ENCODE measurements at regions not wholly inside any gene's neighbourhood (a gene's known extent, or its start where the extent isn't known, plus 50 kb on each side); places are given as distances from the start of the nearest gene placed in this dataset.
"Not testable (repeated sequence)": the region's sequence is repeated elsewhere in the genome, so short reads cannot be mapped to it uniquely, and the experiment has no call there.

DNA sequence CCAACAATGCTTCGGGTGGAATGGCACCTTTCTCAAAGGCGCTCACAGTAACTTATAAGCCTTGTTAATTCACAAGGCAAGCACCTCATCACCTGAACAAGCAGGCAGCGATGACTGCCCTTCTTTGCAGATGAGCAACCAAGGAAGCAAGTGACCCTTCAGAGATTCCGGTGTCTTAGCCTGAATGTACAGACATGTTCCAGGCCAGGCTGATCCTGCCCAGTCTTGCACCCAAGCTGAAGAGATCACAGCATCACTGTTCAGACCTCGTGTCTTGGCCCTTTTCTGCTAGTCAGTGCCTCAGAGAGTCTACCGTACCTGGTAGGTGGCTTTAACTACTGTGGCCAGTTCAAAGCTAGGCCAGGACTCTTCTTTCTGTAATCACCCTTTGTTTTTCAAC is 94.7 kb upstream of the ERCC6L2 start:
- in situ Hi-C loops (cut with HindIII; ENCODE audit: low sequenced_read_pairs), result no loop called here
- TF ChIP-seq, protein P1, sequence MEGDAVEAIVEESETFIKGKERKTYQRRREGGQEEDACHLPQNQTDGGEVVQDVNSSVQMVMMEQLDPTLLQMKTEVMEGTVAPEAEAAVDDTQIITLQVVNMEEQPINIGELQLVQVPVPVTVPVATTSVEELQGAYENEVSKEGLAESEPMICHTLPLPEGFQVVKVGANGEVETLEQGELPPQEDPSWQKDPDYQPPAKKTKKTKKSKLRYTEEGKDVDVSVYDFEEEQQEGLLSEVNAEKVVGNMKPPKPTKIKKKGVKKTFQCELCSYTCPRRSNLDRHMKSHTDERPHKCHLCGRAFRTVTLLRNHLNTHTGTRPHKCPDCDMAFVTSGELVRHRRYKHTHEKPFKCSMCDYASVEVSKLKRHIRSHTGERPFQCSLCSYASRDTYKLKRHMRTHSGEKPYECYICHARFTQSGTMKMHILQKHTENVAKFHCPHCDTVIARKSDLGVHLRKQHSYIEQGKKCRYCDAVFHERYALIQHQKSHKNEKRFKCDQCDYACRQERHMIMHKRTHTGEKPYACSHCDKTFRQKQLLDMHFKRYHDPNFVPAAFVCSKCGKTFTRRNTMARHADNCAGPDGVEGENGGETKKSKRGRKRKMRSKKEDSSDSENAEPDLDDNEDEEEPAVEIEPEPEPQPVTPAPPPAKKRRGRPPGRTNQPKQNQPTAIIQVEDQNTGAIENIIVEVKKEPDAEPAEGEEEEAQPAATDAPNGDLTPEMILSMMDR (IDR thresholded peaks at IDR 0.05; ENCODE audit: low read depth, low read length, missing control alignments), result no peak
- no peak for DNase-seq (ENCODE audit: low read depth)
- H3K4me3 ChIP-seq (ENCODE audit: low read depth, low read length), result no peak overlapping the region

GRCh38 chr9:95780121-95780520 is 95.4 kb upstream of the ERCC6L2 start:
- DNase-seq (ENCODE audit: low read depth), result no peak
- in situ Hi-C loops (cut with HindIII; ENCODE audit: low sequenced_read_pairs), result no loop called here
- no peak overlapping the region for H3K4me3 ChIP-seq (ENCODE audit: low read depth, low read length)
- TF ChIP-seq, protein P1 (IDR thresholded peaks at IDR 0.05; ENCODE audit: low read depth, low read length, missing control alignments), result no peak

DNA sequence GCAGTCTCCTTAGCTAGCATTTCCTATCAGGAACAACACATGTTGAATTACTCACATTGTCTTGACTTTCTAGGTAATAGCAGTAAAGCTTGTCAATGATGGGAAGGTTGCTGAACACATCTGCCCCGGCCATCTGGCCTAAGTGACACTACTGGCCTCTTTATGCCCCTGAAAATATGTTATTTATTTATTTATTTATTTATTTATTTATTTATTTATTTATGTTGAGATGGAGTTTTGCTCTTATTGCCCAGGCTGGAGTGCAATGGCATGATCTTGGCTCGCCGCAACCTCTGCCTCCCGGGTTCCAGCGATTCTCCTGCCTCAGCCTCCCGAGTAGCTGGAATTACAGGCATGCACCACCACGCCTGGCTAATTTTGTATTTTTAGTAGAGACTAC is 95.9 kb upstream of the ERCC6L2 start:
- H3K4me3 ChIP-seq (ENCODE audit: low read depth, low read length); in situ Hi-C loops (cut with HindIII; ENCODE audit: low sequenced_read_pairs); DNase-seq (ENCODE audit: low read depth): not testable (repeated sequence)

GRCh38 chr9:95778957-95779356 is 96.5 kb upstream of the ERCC6L2 start:
- in situ Hi-C loops (cut with HindIII; ENCODE audit: low sequenced_read_pairs), result no loop called here
- no peak overlapping the region for H3K4me3 ChIP-seq (ENCODE audit: low read depth, low read length)
- no peak for DNase-seq (ENCODE audit: low read depth)
- TF ChIP-seq, protein P1 (IDR thresholded peaks at IDR 0.05; ENCODE audit: low read depth, low read length, missing control alignments), result no peak

DNA sequence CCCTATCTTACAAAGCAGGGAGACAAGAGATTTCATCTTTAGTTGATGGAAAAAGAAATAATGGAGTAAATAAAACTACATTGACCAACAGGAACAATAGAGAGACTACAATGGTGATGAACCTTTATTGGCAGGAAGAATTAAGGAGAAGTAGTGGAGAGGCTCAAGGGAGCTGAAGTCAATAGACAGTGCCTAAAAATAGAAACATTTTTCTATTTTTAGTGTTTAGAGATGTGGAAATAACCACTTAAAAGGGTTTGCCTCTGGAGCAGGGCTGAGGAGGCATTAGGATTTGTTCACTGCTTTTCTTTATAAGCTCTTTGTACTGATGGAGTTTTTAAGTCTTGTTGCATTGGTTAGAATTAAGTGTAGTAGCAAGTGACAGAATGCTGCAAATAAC is 98.4 kb upstream of the ERCC6L2 start:
- TF ChIP-seq, protein P1 (IDR thresholded peaks at IDR 0.05; ENCODE audit: low read depth, low read length, missing control alignments), result no peak
- no peak for DNase-seq (ENCODE audit: low read depth)
- H3K4me3 ChIP-seq (ENCODE audit: low read depth, low read length), result no peak overlapping the region
- in situ Hi-C loops (cut with HindIII; ENCODE audit: low sequenced_read_pairs), result no loop called here

- no peak overlapping the region for H3K4me3 ChIP-seq (ENCODE audit: low read depth, low read length)
- TF ChIP-seq, protein P1 (IDR thresholded peaks at IDR 0.05; ENCODE audit: low read depth, low read length, missing control alignments), result no peak
- in situ Hi-C loops (cut with HindIII; ENCODE audit: low sequenced_read_pairs), result no loop called here
- no peak for DNase-seq (ENCODE audit: low read depth)
These were observed 99.3 kb upstream of the ERCC6L2 start for GRCh38 chr9:95776176-95776575.

DNA sequence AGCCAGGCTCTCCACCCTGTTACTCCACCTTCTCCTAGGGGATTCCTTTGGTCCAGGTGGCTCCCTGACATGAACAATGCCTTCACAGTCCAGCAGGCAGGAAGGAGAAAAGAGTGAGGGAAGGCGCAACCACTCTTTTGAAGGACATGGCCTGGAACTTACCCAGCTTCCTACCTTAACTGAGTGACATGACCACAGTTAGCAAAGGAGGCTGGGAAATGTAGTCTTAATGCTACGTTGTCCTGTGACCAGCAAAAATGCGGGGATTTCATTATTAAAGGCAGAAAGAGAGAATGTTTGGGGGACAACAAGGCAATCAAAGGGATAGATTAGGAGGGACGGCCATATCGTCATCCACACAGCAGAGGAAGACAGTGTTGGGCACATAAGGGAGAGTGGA is 100.3 kb upstream of the ERCC6L2 start:
- in situ Hi-C loops (cut with HindIII; ENCODE audit: low sequenced_read_pairs), result no loop called here
- TF ChIP-seq, protein P1 (IDR thresholded peaks at IDR 0.05; ENCODE audit: low read depth, low read length, missing control alignments), result no peak
- H3K4me3 ChIP-seq (ENCODE audit: low read depth, low read length), result no peak overlapping the region
- no peak for DNase-seq (ENCODE audit: low read depth)

All from astrocyte of the cerebellum (primary cell).